Stimulated activated CD4-positive, alpha-beta T cell treated with anti-CD3 and anti-CD28 coated beads, Interleukin-4, amount 100 ng/mL, for 48 hours (primary cell): ENCODE measurements at regions not wholly inside any gene's neighbourhood (a gene's known extent, or its start where the extent isn't known, plus 50 kb on each side); places are given as distances from the start of the nearest gene placed in this dataset.
A peak's percentile ranks its signal among the peaks of the same experiment; 100 is the strongest.

Source experiments
- DNase-seq, 2 donors: peaks; one replicate each; pipeline ENCODE4 v3.0.0-alpha.2; 2020; ENCODE audit warnings: low read depth in 2 of 2

DNA sequence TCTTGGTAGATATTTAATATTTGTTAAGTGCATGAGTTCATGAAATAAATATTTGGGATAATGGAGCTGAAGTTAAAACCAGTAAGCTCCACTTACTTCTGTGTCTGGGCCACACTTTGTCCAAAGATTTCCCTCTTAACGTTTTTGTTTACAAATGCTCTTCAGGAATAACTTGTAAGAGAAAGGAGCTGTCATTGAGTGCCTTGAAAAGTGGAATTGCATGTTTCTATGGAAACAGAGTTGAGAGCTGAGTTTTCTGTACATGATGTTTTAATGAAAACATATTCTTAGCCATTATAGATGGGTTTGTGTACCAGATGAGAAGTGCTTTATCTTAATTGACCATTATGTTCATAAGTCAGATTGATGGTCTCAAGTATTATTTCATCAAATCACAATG lies 1045.4 kb upstream of the EEF2KMT start:
- DNase-seq = no peak

DNA sequence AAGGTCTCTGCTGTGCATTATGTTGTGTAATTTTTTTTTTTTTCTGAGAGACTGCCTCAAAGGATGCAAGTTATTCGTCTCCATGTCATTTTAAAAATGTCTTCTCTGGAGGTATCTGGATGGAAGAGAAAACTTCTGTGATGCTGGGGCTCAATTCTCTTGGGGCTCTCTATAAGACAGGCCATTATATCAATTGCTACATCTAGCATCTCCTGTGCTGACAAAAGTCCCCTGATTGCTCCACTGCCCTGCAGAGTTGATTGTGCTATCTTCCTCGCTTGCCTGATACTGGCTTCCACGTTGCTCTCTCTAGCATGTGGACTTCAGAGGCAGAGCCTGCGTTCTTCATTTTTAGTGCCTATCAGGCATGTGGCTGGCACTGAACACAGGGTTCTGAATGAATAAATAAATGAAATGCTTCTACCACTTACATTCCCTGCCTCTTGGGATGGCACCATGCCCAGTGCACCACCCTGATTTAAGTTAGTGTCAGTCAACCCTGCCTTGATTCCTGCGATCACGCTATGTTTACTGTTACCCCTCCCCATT lies 1035.5 kb upstream of the EEF2KMT start:
- no peak for DNase-seq

DNA sequence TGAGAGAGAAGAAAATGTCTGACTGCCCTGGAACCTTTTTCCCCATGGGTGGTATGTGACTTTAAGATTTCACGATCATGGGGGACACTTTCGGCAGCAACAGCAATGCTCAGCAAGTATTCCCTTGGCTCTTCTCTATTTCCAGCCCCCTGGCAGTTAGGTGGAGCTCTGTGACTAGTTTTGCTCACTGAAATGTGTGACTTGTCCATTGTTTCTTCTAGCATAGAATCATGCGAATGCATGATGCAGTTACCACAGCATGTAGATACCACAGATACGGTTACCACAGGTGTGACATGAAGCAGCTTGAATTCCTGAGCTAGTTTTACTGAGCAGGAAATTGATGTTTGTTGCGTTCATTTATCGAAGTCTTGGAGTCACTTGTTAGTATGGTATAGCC lies 1034.5 kb upstream of the EEF2KMT start:
- no peak for DNase-seq

DNA sequence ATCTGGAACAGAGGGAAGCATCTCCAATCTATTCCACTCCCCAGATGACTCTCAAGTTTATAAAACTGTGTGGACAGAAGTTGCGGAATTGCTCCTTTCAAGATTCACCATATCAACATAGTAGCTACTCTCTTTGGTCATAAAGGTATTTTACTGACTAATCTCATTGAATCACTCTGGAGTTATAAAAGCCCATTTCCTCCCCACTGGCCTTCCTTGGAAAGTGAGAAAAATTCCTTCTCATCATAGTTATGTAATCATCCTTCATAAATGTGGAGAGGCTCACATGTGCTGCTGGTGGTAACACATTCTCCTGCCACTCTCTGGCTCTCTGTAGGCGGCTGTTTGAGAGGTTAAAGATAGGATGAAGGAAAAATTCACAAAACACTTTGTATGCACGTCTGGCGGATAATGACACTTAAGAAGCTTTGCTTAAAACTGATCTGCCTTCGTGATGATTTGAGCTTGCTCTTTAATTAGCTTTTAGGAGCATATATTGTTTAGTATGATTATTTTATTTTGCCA lies 1034.0 kb upstream of the EEF2KMT start:
- DNase-seq = no peak

DNA sequence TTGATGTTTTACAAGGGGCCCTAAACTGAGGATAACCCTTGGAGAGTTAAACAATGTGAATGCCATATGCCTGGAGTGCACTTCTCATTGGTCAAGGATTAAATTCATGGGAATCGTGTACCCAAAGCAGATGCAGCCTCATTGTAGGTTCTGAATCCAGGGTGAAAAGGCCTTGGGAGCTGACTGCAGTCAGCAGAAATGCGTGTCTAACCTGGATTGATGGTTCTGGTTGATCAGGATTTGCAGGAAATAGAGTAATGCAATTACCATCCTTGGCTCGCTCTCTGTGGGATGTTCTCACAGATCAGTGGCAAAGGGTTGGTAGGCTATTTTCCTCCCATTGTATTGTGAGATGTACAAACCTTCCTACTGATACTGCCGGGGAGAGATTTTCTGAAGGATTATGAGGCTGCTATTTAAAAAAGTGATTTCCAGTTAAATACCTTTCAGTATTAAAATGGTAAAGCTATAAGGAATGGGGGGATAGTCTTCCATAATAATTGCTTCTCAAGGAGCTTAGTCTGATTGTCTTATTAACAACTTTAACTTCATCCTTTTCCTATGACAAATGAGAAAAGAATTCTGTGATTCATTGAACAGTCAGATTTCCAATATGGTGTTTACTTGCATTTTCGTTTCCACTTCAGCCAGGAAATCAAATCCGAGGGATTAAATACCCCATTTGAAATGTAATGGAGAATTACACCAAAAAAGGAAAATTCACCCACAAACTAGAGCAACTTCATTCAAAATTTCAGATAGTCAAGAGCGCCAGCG lies 1028.1 kb upstream of the EEF2KMT start:
- no peak for DNase-seq

DNA sequence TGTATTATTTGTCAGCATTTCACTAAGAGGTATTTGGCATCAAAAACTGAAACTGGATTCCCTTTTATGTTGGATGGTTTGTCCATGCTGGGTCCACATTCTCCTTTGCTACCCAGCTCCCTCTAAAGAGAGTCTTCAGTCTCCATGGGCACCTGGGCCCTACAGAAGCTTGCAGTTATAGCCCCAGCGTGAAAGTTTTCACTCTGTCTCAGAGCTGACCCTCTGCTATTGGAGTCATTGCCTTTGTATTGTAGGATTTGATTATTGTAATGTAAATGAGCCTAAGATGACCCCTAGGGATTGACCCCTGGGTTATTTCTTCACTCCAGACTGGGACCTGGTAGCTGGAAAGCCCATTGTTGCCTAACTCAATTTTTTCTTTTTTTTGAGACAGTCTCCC lies 1026.5 kb upstream of the EEF2KMT start:
- no peak for DNase-seq

DNA sequence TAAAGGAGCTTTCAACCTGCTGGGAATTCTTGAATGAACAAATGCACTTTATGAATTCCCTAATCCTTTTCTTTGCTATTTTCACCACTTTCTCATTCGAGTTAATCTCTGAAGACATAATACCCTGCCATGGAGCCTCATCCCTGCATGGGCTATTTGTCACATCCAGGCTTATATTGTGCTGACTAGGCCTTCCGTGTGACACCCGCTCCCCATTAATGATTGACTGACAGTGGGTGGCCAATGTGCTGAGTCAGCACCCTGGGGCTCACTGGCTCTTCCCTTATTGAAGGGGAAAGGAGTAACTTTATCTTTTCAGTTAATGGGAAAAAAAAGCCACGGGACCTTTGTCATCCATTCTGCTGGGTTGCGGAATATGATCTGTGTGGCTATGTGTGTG lies 1024.8 kb upstream of the EEF2KMT start:
- no peak for DNase-seq

DNA sequence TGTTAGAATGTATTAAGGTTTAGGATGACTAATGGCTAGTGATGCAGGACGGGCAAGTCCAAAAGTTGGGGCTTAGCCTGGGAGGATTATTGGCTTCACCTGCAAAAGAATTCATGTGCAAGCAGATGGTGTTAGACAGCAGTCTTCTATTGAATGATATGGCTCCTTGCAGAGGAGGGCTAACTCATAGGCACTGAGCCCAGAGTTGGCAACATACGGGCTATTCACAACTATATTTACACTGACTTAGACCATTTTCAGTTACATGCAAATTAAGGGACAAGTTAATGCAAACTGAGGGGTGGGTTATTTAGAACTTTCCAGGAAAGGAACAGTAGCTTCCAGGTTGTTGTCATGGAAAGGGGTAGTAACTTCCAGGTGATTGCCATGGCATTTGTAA lies 1017.1 kb upstream of the EEF2KMT start:
- no peak for DNase-seq

DNA sequence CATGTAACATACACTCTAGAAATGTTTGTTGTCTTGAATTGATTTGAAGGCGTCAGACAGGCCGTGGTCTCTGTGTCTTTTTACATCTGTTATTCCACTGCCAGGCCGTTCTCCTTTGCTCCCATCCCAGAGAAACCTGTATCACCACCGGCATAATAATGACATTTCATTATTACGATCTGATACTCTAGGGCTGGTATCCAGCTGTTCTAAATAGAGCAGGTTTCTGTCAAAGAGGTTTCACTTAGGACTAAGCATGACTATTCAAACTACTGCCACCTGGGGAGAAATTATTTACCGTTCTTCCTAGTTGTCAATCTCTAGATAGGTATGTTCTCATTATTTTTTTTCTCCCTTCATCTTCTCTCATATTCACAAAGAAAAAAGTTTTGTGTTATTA lies 1016.2 kb upstream of the EEF2KMT start:
- DNase-seq = no peak

DNA sequence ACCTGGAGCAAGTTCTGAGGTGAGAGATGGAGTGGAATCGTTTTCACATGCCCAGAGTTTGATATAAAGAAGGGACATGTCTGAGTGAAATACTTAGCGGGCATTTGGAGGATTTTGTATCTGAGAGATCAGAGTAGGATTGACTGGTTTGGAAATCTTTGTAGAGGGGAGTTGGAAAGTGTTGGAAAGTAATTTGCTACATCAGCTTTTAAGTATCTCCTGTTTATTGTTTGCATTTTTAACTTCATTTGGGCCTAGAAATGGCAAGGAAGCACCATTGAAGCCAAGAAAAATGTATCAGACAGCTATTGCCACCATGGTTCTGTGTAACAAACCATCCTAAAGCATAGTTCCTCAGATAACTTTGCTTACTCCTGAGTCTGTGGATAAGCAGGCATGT lies 1015.1 kb upstream of the EEF2KMT start:
- DNase-seq = no peak

DNA sequence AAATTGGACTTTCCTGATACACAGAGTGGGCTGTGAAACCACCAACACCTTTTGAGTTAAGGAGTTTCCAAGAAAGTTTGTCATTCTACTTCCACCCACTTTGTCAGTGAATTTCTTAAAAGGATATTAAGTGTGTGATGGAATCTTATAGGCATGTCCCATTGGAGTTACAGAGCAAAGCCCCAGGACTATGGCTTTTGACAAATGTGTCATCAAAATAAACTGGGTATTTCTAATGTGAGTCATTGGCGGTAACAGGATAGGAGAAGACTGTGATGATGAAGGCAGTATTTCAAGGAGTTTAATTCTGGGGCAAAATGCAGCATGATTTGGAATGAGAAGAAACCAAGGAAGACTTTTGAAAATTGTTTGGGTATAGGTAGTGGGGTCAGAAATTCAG lies 1013.8 kb upstream of the EEF2KMT start:
- no peak for DNase-seq

DNA sequence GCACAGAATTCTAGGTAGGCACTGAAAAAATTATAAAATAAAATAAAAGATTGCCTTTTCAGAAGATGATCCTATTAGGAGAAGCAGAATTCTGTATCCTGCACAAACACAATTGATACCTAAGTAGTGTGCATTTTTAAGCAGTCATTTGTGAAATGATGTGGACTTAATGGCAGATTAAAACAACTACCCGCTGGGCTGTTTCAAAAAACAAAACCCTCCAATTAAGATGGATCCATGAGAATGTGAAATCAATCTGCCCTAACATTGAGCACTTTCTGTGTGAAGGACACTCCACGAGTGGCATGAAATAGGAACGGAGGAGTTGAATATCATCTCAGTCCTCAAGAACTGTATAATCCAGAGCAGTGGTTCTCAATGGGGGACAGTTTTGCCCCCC lies 1012.8 kb upstream of the EEF2KMT start:
- no peak for DNase-seq

DNA sequence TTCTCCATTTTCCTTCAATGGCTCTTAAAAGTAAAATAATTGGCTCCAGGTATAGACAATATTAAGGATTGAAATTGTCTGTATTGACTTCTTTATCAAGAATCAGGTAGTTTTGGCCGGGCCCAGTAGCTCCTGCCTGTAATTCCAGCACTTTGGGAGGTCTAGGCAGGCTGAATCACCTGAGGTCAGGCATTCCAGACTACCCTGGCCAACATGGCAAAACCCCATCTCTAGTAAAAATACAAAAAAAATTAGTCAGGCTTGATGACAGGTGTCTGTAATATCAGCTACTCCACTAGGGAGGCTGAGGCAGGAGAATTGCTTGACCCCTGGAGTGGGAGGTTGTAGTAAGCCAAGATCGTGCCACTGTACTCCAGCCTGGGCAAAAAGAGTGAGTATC lies 1008.5 kb upstream of the EEF2KMT start:
- DNase-seq = no peak

DNA sequence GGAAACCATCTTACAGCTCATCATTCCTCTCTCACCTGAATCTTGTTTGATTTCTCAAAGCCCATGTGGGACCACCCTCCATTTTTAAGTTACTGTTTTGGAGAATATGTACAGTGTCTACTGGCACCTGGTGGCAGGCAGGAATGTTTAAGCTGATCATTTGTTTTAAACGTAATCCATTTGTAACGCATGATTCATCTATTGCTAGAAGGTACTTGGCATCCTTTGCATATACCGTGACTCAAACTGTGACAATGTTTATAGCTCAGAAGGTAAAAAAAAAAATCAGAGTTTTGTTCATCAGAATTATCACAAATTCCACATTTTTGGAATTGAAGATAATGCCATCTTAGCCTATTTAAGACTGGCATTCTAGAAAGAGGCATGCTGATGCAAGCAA lies 1007.5 kb upstream of the EEF2KMT start:
- DNase-seq = no peak

DNA sequence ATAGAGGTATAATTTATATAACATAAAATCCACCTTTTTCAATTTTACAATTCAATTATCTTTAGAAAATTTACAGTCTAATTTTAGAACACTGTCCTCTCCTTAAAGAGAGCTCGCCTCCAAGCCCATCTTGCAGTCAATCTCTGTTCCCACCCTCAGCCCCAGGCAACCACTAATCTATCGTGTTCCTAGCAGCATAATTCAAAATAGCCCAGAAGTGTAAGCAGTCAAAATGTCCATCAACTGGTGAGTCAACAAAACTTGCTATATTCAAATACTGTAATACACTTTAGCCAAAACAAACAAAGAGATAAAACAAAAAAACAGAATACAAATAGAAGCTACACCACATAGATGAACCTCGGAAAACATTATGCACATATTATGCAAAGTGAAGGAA lies 1006.8 kb upstream of the EEF2KMT start:
- no peak for DNase-seq

DNA sequence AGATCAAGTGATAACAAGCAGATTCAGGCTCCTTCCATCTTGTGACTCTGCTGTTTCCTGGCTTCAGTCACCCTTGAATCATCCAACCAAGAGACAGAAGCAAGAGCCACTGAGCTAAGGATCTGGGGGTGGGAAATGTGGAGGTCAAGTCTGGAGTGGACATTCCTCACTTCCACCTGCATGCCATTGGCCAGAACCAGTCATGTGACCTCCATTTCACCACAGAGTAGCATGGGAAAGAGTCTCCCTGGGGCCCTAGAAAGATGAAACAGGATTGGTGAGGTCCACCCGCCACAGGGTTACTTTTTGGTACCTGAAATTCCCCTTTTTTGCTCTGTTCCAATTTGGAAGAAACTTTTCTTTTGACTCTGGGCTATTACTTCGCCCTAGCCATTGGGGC lies 1006.0 kb upstream of the EEF2KMT start:
- DNase-seq = no peak

DNA sequence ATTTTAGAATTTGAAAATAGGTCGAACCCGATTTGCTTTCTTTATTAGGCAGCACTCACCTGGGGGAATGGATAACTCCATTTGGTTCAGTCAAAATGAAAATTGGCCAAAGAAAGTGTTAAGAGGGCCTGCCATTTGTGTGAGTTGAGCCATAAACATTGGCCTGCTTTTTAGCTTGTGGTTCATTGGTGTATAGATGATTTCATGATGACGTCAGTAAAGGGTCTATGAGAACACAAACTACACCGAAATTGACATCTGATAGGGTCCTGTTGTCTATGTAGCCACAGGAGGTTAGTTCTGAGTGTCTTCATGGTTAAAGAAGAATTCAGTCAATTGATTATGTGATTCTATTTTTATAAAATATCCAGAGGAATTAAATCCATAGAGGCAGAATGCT lies 1001.5 kb upstream of the EEF2KMT start:
- DNase-seq = no peak

DNA sequence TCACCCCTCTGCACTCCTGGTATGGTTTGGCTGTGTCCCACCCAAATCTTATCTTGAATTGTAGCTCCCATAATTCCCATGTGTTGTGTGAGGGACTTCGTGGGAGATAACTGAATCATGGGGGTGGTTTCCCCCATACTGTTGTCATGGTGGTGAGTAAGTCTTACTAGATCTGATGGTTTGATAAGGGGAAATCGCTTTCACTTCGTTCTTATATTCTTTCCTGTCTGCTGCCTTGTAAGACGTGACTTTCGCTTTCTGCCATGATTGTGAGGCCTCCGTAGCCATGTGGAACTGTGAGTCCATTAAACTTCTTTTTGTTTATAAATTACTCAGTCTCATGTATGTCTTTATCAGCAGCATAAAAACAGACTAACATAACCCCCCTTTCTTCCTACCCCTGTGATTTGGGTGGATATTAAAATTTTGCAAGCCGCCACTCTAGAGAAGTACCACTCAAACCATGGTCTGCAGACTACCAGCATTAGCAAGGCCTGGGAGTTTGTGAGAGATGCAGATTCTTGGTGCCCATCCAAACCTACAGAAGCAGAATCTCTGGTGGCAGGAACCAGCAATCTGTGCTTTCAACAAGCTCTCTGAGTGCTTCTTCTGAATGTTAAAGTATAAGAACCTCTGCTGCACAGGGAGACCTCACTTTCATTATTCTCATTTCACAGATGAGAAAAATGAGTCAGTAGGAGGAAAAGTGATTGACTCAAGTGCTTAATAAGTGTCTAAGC lies 999.5 kb upstream of the EEF2KMT start:
- DNase-seq = no peak

DNA sequence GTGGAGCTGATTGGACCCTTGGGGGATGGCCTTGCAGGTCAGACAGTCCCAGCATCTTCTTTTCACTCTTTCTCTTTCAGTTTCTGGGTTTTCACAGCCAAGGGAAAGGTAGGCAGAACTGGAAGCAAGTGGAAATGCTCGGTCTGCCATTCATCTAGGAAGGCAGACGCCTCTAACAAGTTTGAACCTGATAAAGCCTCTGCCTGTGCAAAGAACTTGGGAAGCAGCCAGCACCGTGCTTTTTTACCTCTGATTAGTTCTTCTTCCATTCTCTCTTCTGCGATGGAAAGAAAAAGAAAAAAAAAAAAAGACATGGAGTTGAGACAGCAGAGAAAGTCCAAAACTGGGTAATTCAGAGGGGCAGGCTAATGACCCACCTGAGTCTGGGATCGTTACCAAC lies 997.8 kb upstream of the EEF2KMT start:
- DNase-seq = no peak

DNA sequence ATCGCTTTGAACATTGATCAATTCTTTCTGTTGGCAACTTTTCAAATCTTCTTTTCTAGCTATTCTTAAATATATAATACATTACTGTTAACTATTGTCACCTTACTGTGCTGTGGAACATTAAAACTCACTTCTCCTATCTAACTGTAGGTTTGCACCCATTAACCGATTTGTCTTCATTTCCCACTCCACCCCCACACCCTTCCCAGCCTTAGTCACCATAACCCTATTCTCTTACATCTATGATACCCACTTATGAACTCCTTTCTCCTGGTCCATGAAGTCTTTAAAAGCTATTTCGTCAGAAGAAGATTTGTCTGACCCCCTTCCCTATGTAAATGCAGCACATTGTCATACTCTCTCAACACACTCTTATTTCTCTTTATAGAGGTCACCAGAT lies 993.4 kb upstream of the EEF2KMT start:
- no peak for DNase-seq

DNA sequence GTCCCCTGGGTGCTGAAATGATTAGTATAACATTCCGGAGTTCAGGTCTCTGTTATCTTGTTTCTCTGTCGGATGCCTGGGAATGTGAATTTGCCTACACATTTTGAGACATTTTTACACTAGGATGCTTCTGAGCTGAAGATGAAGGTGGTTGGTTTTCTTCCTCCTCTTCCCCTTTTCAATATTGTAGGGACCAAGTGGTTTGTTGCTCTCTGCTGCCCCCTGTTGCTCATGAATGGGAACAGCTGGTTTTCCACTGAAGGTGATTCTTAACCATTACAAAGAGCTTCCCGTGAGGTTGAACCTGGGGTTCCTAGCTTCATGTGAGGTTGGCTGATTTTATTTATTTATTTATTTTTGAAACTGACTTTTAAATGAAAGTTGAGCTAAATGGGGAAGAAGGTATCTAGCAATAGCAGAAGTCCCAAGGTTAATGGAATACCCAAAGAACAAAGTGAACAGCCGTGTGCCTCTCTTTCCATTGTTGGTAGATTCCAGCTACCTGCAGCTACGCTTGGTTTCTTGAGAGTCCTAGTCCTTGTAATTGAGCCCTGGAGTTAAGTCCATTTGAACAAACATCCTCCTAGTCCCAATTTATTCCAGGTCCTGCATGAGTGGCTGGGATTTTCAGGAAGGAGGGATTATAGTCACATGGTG lies 983.9 kb upstream of the EEF2KMT start:
- peak in 1 of 2 donors; percentile 6 for DNase-seq

DNA sequence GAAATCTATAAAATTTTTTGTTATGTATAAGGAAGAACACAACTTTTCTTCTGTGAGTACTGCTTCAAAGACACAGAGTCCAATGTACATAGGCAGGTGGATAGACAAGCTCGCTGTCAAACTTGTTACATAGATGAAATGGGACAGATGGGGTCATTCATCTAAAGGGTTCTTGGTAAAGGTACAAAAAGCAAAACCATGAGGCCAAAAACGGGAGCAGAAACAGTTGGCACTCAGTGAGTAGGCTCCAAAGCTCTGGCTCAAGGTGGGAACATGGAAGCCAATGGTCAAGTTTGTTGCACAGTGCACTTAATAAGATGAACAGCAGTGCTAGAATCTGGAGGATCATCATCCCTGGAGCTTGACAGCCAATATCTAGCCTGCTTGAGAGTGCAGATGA lies 979.0 kb upstream of the EEF2KMT start:
- DNase-seq = no peak

DNA sequence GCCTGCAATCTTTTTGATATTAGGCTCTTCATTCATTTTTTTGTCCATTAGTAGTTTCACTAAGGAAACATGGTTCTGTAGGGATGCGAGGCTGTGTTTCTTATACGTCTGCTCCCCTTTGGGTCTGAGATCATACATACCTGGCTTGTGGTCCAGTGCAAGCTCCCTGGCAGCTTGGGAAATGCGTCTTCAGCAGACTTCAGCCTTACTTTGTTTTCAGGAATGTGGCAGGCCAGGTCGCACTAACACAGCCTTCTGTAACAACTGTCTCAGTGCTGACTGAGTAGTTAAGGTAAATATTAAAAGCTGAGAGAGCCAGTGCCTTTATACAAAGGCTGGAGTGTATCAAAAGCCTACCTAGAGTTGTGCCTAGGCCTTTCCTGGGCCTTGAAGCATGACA lies 970.5 kb upstream of the EEF2KMT start:
- no peak for DNase-seq
